ENCODE measurements at regions not wholly inside any gene's neighbourhood (a gene's known extent, or its start where the extent isn't known, plus 50 kb on each side); places are given as distances from the start of the nearest gene placed in this dataset.

DNA sequence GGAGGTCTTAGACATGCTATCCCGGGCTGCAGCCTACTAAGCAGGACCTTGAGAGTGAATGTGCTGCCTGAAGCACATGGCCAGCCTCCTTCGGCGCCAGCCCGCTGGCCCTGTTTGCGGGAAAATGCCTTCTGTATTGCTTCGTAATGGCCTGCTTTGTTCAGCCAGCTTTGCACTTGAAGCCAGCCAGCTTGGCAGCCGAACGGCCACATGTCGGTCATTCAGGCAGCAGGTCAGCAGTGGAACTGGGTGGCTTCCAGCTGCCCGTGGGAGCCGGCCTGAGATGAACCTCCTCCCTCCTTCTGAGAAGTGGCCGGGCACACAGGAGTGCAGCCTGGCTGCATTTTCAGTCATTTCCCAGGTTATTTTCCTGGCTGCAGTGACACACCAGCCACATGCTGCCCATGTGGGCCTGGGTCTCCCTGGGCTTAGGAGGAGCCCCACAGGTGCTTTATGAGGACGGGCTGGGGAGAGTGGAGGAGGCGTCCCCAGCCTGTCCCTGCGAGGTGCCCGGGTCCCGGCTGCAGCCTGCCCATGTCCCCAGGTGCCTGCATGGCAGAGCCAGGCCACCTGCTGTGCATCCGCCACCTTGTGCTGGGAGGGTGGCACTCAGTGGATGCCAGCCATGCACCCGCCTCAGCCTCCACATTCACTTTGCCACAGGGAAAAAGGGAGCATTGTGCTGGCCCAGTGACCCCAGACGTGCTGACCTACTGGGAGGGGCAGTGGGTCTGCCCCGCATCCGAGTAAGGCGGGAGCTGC, 103.5 kb downstream of the SIK1 start:
- no peak for DNase-seq
- Histone ChIP-seq H3K9me3 (no peaks in the 10 kb centered on the region), H3K36me3 (no peaks in the 10 kb centered on the region), H3K4me1 (peaks cover 0 to 6% (median 4%) of the 10 kb centered on the region in 4 donors), H3K27me3 (no peaks in the 10 kb centered on the region), H3K4me3 (no peak overlapping the region), H3K27ac (no peak overlapping the region)
- no peak for TF ChIP-seq POLR2A (IDR thresholded peaks at IDR 0.05)
- TF ChIP-seq, protein P1, sequence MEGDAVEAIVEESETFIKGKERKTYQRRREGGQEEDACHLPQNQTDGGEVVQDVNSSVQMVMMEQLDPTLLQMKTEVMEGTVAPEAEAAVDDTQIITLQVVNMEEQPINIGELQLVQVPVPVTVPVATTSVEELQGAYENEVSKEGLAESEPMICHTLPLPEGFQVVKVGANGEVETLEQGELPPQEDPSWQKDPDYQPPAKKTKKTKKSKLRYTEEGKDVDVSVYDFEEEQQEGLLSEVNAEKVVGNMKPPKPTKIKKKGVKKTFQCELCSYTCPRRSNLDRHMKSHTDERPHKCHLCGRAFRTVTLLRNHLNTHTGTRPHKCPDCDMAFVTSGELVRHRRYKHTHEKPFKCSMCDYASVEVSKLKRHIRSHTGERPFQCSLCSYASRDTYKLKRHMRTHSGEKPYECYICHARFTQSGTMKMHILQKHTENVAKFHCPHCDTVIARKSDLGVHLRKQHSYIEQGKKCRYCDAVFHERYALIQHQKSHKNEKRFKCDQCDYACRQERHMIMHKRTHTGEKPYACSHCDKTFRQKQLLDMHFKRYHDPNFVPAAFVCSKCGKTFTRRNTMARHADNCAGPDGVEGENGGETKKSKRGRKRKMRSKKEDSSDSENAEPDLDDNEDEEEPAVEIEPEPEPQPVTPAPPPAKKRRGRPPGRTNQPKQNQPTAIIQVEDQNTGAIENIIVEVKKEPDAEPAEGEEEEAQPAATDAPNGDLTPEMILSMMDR (IDR thresholded peaks at IDR 0.05): no peak

DNA sequence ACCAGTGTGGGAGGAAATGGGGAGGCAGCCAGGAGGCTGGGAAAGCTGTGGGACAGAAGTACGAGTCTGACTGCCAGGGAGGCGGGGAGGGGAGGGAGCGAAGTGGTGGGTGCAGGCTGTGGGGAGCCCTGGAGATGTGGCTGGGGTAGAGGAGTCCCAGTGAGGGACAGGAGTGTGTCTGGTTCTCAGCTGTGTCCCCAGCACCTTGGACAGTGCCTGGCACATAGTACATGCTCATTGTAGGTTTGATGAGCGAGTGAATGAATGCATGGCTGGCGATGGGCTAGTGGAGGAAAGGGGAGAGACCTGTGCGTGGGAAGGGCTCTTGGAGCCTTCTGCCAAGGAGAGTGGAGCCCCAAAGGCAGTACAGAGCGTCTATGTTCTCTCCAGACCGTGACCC, 104.1 kb downstream of the SIK1 start:
- Histone ChIP-seq H3K4me1 (peaks cover 0 to 6% (median 4%) of the 10 kb centered on the region in 4 donors), H3K27ac (no peak overlapping the region), H3K27me3 (no peaks in the 10 kb centered on the region), H3K9me3 (peaks cover 0 to 4% (median 0%) of the 10 kb centered on the region in 4 donors), H3K4me3 (no peak overlapping the region), H3K36me3 (no peaks in the 10 kb centered on the region)
- DNase-seq: no peak
- TF ChIP-seq POLR2A (IDR thresholded peaks at IDR 0.05): no peak
- TF ChIP-seq, protein P1 (IDR thresholded peaks at IDR 0.05): no peak

DNA sequence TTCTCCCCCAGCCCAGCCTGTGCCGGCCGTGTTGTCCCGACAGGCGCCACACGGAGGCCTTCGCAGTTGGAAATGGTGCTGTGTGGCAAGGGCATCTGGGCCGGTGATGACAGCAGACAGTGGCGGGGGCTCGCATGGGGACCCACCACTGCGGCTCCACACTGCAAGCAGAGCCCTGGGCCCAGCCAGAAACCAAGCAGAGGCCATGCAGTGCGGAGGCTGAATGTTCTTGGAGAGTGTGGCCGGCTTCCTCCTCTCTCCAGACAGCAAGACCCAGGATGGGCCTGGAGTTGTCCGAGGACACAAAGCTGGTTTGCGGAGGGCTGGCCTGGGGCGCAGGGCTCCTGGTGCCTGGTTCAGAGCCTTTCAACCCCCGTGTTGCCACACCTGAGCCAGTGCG, 104.6 kb downstream of the SIK1 start:
- peaks cover 0 to 6% (median 4%) of the 10 kb centered on the region in 4 donors for H3K4me1 ChIP-seq
- no peak overlapping the region for H3K27ac ChIP-seq
- no peaks in the 10 kb centered on the region for H3K27me3 ChIP-seq
- H3K9me3 ChIP-seq: peaks cover 0 to 4% (median 0%) of the 10 kb centered on the region in 4 donors
- no peak for TF ChIP-seq POLR2A (IDR thresholded peaks at IDR 0.05)
- TF ChIP-seq, protein P1 (IDR thresholded peaks at IDR 0.05): no peak
- no peaks in the 10 kb centered on the region for H3K36me3 ChIP-seq
- H3K4me3 ChIP-seq: no peak overlapping the region
- no peak for DNase-seq

DNA sequence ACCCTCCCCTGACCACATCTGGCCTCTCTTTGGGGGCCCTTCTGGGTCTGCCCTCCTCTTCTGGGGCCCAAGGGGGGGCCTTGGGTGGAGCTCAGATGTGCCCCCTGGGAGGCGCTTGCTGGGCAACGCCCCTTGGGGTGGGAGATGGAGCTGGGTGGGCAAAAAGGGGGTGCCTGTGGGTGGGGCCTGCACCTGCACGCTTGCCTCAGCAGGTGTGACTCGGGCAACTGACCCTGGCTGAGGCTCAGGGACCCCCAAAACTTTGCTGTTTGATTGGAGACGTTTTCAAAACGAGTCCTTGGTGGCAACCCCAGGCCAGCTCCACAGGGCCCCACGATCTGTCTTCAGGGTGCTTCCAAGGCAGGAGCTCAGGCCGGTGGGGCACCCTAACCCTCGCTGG, 105.3 kb downstream of the SIK1 start:
- TF ChIP-seq POLR2A (IDR thresholded peaks at IDR 0.05): no peak
- TF ChIP-seq, protein P1 (IDR thresholded peaks at IDR 0.05): no peak
- H3K9me3 ChIP-seq: peaks cover 0 to 4% (median 0%) of the 10 kb centered on the region in 4 donors
- no peak for DNase-seq

DNA sequence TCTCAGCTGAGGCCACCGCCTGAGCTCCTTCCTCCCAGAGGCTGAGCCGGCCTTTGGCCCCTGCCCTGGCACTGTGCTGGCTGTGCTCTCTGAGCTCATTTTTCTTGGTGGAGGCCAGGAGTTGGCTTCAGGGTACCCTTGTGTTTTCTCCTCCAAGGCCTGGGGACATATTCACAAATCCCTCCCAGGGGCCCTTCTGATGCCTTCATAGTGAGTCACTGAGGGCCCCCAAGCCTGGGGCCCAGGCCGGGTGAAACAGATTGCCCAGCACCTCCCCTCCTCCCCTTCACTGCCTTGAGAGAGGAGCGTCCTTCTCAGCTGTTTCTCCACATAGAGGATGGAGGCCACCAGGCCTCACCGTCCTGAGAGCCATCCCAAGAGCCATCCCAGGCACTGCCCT, 105.8 kb downstream of the SIK1 start:
- Histone ChIP-seq H3K4me3 (no peak overlapping the region), H3K27ac (no peak overlapping the region), H3K27me3 (no peaks in the 10 kb centered on the region), H3K9me3 (peaks cover 0 to 4% (median 0%) of the 10 kb centered on the region in 4 donors), H3K36me3 (no peaks in the 10 kb centered on the region), H3K4me1 (peaks cover 0 to 6% (median 4%) of the 10 kb centered on the region in 4 donors)
- TF ChIP-seq, protein P1 (IDR thresholded peaks at IDR 0.05): no peak
- TF ChIP-seq POLR2A (IDR thresholded peaks at IDR 0.05): no peak
- no peak for DNase-seq

More for the DNA sequence above, 105.3 kb downstream of the SIK1 start:
- Histone ChIP-seq H3K27me3 (no peaks in the 10 kb centered on the region), H3K36me3 (no peaks in the 10 kb centered on the region), H3K4me1 (peaks cover 0 to 6% (median 4%) of the 10 kb centered on the region in 4 donors), H3K4me3 (no peak overlapping the region), H3K27ac (no peak overlapping the region)
